ENCODE measurements at regions not wholly inside any gene's neighbourhood (a gene's known extent, or its start where the extent isn't known, plus 50 kb on each side); places are given as distances from the start of the nearest gene placed in this dataset.

DNA sequence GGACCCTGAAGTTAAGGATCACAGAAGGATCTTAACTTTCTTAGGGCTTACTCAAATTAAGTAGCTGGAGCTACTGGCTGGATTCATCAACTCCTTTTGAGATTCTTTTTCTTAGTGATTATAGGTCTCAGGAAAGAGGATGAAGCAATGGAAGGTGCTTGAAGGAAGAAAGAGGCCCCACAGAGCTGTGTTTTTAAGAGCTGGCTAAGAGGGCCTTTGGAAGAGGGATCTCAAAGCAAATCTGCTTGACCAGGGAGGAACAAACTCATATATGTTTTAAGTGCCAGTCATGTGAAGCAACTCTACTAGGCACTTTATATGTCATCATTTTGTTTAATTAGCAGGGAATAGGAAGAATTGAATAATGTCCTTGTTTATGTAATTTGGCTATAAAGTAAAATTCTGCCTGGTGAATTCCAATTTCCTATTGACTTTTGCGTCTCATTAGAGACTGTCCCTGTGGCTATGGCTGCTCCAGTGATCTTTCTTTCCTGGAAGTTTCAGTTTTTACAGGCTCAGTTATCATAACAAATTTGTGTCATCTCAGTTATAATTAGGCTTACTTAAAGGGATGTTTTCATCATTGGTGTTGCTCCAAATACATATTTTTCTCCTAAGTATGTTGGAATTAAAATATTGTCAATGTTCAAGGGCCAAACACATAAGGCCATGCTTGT lies 222.8 kb upstream of the CITED2 start:
- Mint-ChIP-seq H3K4me3 (ENCODE audit: unreplicated experiment) (peak overlapping the region; percentile 59), H3K4me1 (ENCODE audit: low read depth, unreplicated experiment) (peaks cover 32% of the 10 kb centered on the region), H3K9me3 (ENCODE audit: unreplicated experiment) (no peaks in the 10 kb centered on the region), H3K27ac (ENCODE audit: unreplicated experiment) (peak overlapping the region; percentile 94), H3K27me3 (ENCODE audit: insufficient read depth, unreplicated experiment) (no peaks in the 10 kb centered on the region), H3K36me3 (ENCODE audit: insufficient read depth, unreplicated experiment) (no peaks in the 10 kb centered on the region)
- TF ChIP-seq, protein P1, sequence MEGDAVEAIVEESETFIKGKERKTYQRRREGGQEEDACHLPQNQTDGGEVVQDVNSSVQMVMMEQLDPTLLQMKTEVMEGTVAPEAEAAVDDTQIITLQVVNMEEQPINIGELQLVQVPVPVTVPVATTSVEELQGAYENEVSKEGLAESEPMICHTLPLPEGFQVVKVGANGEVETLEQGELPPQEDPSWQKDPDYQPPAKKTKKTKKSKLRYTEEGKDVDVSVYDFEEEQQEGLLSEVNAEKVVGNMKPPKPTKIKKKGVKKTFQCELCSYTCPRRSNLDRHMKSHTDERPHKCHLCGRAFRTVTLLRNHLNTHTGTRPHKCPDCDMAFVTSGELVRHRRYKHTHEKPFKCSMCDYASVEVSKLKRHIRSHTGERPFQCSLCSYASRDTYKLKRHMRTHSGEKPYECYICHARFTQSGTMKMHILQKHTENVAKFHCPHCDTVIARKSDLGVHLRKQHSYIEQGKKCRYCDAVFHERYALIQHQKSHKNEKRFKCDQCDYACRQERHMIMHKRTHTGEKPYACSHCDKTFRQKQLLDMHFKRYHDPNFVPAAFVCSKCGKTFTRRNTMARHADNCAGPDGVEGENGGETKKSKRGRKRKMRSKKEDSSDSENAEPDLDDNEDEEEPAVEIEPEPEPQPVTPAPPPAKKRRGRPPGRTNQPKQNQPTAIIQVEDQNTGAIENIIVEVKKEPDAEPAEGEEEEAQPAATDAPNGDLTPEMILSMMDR (IDR thresholded peaks at IDR 0.05; ENCODE audit: insufficient read depth in 1 of 2, low read depth in 1 of 2, low read length in 1 of 2, severe bottlenecking in 1 of 2, unreplicated experiment in 1 of 2): no peak
- no peak overlapping the region for H3K4me3 ChIP-seq (ENCODE audit: low read depth, low read length)
- intact Hi-C loops (cut with micrococcal nuclease; ENCODE audit: unreplicated experiment): loop anchor here (2.0 to 5.0 kb wide), 2 partner anchors 58 to 110 kb away; no protein-coding TSS in a partner anchor
- ChIA-PET POLR2A (interaction anchor here (1.1 to 1.6 kb wide), 2 partner anchors 222 to 223 kb away, joined by 3 to 10 read pairs; partner anchors contain the start of gene CITED2), CTCF (interaction anchor here (0.5 to 0.9 kb wide), 2 partner anchors 19 to 227 kb away, joined by 3 to 4 read pairs; no protein-coding TSS in a partner anchor)
- H3K36me3 ChIP-seq (ENCODE audit: control insufficient read depth, insufficient read depth, low read length): no peaks in the 10 kb centered on the region
- H3K4me1 ChIP-seq: peaks cover 39% of the 10 kb centered on the region
- BruUV-seq (replicated peaks): TSS peak; percentile 93
- no peaks in the 10 kb centered on the region for H3K27me3 ChIP-seq (replicated peaks; ENCODE audit: control insufficient read depth, insufficient read depth, low read length)
- no peak for DNase-seq
- no peaks in the 10 kb centered on the region for H3K9me3 ChIP-seq

DNA sequence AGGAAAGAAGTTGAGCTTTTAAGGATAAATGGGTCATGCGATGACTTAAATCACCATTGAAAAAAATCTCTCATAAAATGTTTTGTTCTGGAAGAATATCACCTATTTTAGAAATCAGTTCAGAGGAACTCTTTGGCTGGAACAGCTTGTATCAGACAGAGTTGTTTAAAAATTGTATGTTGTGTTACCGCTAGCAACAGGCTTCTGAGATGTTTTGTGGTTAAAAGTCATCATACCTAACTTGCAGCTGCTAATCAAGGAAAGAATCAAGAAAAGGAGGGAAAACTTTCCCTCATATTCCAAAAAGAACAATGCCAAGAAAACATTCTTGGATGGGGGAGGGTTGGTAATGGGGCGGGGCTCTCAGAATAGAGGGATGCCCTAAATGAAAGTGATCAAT lies 220.7 kb upstream of the CITED2 start:
- H3K36me3 Mint-ChIP-seq (ENCODE audit: insufficient read depth, unreplicated experiment): no peaks in the 10 kb centered on the region
- H3K4me3 ChIP-seq (ENCODE audit: low read depth, low read length): no peak overlapping the region
- no peaks in the 10 kb centered on the region for H3K9me3 ChIP-seq
- ChIA-PET POLR2A (no interaction called here), CTCF (interaction anchor here (0.6 kb wide), 1 partner anchor 81 kb away, joined by 5 read pairs; no protein-coding TSS in a partner anchor)
- no peak overlapping the region for H3K4me3 Mint-ChIP-seq (ENCODE audit: unreplicated experiment)
- no peaks in the 10 kb centered on the region for H3K36me3 ChIP-seq (ENCODE audit: control insufficient read depth, insufficient read depth, low read length)
- H3K27me3 Mint-ChIP-seq (ENCODE audit: insufficient read depth, unreplicated experiment): no peaks in the 10 kb centered on the region
- no peaks in the 10 kb centered on the region for H3K9me3 Mint-ChIP-seq (ENCODE audit: unreplicated experiment)
- TF ChIP-seq, protein P1 (IDR thresholded peaks at IDR 0.05; ENCODE audit: insufficient read depth in 1 of 2, low read depth in 1 of 2, low read length in 1 of 2, severe bottlenecking in 1 of 2, unreplicated experiment in 1 of 2): no peak
- peaks cover 45% of the 10 kb centered on the region for H3K4me1 ChIP-seq
- BruUV-seq (replicated peaks): no TSS peak
- H3K27me3 ChIP-seq (replicated peaks; ENCODE audit: control insufficient read depth, insufficient read depth, low read length): no peaks in the 10 kb centered on the region
- intact Hi-C loops (cut with micrococcal nuclease; ENCODE audit: unreplicated experiment): loop anchor here (5.0 kb wide), 1 partner anchor 112 kb away; no protein-coding TSS in a partner anchor
- DNase-seq: no peak
- H3K27ac Mint-ChIP-seq (ENCODE audit: unreplicated experiment): peak overlapping the region; percentile 57
- H3K4me1 Mint-ChIP-seq (ENCODE audit: low read depth, unreplicated experiment): peaks cover 47% of the 10 kb centered on the region

DNA sequence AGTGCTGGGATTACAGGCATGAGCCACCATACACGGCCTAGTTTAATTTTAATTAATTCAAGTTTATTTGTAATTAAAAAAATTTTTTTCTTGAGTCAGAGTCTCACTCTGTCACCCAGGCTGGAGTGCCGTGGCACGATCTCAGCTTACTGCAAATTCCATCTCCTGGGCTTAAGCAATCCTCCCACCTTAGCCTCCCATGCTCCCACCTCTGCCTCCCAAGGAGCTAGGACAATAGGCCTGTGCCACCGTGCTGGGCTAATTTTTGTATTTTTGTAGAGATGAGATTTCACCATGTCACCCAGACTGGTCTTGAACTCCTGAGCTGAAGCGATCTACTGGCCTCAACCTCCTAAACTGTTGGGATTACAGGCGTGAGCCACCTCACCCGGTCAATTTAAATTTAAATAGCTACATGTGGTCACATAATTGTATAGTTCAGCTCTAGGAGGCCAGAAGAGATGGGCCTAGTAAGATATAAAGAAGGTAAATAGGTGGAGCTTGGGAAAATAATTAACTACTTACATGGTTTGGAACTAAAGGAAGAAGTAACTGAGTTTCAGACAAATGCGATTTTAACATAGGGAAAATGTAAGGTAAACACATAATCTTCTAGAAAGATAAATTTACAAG lies 220.0 kb upstream of the CITED2 start:
- Histone ChIP-seq H3K27me3 (replicated peaks; ENCODE audit: control insufficient read depth, insufficient read depth, low read length) (no peaks in the 10 kb centered on the region), H3K4me3 (ENCODE audit: low read depth, low read length) (no peak overlapping the region), H3K4me1 (peaks cover 53% of the 10 kb centered on the region), H3K36me3 (ENCODE audit: control insufficient read depth, insufficient read depth, low read length) (no peaks in the 10 kb centered on the region), H3K9me3 (no peaks in the 10 kb centered on the region)
- Mint-ChIP-seq H3K4me1 (ENCODE audit: low read depth, unreplicated experiment) (peaks cover 52% of the 10 kb centered on the region), H3K27ac (ENCODE audit: unreplicated experiment) (peak overlapping the region; percentile 39), H3K9me3 (ENCODE audit: unreplicated experiment) (no peaks in the 10 kb centered on the region), H3K4me3 (ENCODE audit: unreplicated experiment) (no peak overlapping the region), H3K36me3 (ENCODE audit: insufficient read depth, unreplicated experiment) (no peaks in the 10 kb centered on the region), H3K27me3 (ENCODE audit: insufficient read depth, unreplicated experiment) (no peaks in the 10 kb centered on the region)
- BruUV-seq (replicated peaks): no TSS peak
- ChIA-PET POLR2A (no interaction called here), CTCF (interaction anchor here (0.6 kb wide), 1 partner anchor 81 kb away, joined by 5 read pairs; no protein-coding TSS in a partner anchor)
- TF ChIP-seq, protein P1 (IDR thresholded peaks at IDR 0.05; ENCODE audit: insufficient read depth in 1 of 2, low read depth in 1 of 2, low read length in 1 of 2, severe bottlenecking in 1 of 2, unreplicated experiment in 1 of 2): no peak
- DNase-seq: no peak
- intact Hi-C loops (cut with micrococcal nuclease; ENCODE audit: unreplicated experiment): no loop called here
